HG02642 (cell line): ENCODE measurements at regions not wholly inside any gene's neighbourhood (a gene's known extent, or its start where the extent isn't known, plus 50 kb on each side); places are given as distances from the start of the nearest gene placed in this dataset.
"Not testable (repeated sequence)": the region's sequence is repeated elsewhere in the genome, so short reads cannot be mapped to it uniquely, and the experiment has no call there.

ENCODE experiments used
- ATAC-seq: cut with Tn5 transposase; IDR thresholded peaks from one replicate; pipeline ENCODE4 v1.9.1; 2021; ENCODE audit warnings: mild to moderate bottlenecking; ENCODE audit not compliant: unreplicated experiment, poor library complexity

DNA sequence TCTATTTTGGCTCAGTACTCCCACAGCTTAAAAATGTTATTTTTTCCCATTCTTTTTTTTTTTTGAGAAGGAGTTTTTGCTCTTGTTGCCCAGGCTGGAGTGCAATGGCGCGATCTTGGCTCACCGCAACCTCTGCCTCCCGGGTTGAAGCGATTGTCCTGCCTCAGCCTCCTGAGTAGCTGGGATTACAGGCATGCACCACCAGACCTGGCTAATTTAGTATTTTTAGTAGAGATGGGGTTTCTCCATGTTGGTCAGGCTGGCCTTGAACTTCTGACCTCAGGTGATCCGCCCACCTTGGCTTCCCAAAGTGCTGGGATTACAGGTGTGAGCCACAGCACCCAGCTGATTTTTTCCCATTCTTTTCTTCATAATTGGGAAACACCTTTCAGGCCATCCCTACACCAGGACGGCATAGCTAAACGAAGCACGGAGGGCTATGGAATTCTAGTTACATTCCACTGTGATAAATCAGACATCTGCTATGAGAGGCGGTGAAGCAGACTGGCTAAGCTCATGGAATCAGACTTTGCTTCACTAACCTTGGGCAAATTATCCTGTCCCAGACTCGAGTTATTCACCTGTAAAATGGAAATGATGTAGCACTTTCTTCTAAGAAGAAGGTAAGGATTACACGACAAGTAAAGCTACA lies 68.7 kb upstream of the ZFAND5 start:
- not testable (repeated sequence) for ATAC-seq

- no peak for ATAC-seq
Observed at GRCh38 chr9:72431036-72431435, 66.0 kb upstream of the ZFAND5 start.

DNA sequence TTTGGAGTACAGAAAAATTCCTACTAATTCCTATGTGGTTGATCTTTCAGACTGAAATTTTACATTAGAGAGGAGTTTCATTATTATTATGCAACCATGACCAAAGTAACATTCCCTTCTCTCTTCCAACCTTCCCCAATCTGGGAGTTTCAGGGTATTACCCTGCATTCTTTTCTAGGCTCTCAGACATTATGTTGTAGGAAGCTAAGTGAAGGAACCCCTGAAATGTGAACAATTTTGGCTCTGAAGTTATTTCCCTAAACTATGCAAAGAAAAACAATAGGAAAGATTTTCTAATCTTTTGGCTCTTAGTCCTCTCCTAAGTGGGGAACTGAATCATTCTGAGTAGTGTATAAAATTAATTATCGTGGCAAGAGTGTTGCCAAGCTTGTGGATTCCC lies 63.3 kb upstream of the ZFAND5 start:
- ATAC-seq, result no peak

- no peak for ATAC-seq
Observed at GRCh38 chr9:72427801-72428200, 62.8 kb upstream of the ZFAND5 start.

DNA sequence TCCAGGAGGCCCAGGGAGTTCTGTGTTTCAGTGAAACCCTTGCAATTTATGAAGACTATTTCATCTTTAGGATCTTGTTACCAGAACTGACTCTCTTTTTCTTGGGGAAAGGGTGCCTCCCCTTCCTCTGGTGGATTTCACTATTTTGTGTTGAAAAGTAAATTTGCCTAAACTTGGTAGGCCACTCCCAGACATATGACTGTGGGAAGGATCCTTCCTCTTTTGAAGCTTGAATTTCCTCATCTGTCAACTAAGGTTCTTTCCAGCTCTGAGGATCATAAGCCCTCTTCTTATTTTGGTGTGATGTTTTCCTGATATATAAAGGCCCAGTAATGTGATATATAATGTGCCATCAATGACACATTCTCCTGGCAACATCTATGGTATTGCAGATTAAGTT lies 59.1 kb upstream of the ZFAND5 start:
- ATAC-seq, result no peak

DNA sequence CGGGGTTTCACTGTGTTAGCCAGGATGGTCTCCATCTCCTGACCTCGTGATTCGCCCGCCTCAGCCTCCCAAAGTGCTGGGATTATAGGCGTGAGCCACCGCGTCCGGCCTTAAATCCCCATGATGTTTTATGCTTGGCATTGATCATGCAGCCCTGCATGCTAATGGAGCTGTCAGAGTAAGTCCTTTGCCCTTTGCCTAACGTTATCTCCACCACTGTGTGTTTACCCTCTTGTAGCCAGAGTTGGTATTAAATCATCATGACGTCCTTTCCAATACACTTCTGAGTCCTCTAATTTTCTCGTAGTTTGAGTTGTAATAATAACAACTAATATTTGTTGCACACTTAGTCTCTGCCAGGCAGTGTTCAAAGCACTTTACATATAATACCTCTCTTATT lies 57.2 kb upstream of the ZFAND5 start:
- no peak for ATAC-seq

DNA sequence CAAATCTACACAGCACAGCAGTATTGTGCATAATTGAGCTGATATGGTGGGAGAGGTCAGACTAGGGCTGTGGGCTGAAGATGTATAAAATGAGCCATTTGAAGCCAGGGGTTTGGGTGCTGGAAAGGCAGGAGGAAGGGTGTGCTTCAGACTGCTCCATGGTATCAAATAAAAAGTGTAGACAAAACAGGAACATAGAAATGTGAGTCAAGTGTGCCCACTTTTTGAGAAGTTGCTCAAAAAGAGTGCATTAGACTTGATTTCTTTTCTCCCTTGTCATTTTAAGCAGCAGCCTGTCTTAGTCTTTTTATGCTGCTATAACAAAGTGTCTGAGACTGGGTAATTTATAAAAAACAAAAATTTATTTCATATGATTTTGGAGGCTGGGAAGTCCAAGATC lies 55.8 kb upstream of the ZFAND5 start:
- ATAC-seq, result no peak

GRCh38 chr9:72415948-72416347 lies 50.9 kb upstream of the ZFAND5 start:
- no peak for ATAC-seq

GRCh38 chr9:72415163-72415562 lies 50.2 kb upstream of the ZFAND5 start:
- ATAC-seq, result peak; percentile 54
